H9 (cell line): ENCODE measurements at regions not wholly inside any gene's neighbourhood (a gene's known extent, or its start where the extent isn't known, plus 50 kb on each side); places are given as distances from the start of the nearest gene placed in this dataset.

ENCODE experiments used
- DNase-seq: peaks from one replicate; pipeline ENCODE4 v3.0.0-alpha.2; 2017
- H2AFZ ChIP-seq: one replicate; pipeline ENCODE4 v1.6.1; 2013; ENCODE audit warnings: mild to moderate bottlenecking, low read length, control low read depth, moderate library complexity
- H2AK5ac ChIP-seq: 2 replicates; pipeline ENCODE4 v1.6.1; 2013; ENCODE audit warnings: low read length, control low read depth, mixed read lengths; ENCODE audit not compliant: insufficient read length
- H2BK120ac ChIP-seq: one replicate; pipeline ENCODE4 v1.6.1; 2013; ENCODE audit warnings: low read depth, mild to moderate bottlenecking, low read length, control low read depth, inconsistent platforms; ENCODE audit not compliant: poor library complexity, severe bottlenecking
- H2BK12ac ChIP-seq: 2 replicates; pipeline ENCODE4 v1.6.1; 2013; ENCODE audit warnings: low read length, control low read depth, mixed read lengths, low read depth; ENCODE audit not compliant: insufficient read length
- H2BK15ac ChIP-seq: 2 replicates; pipeline ENCODE4 v1.6.1; 2013; ENCODE audit warnings: low read depth, low read length, control low read depth
- H2BK20ac ChIP-seq: one replicate; pipeline ENCODE4 v1.6.1; 2013; ENCODE audit warnings: low read depth, mild to moderate bottlenecking, low read length, control low read depth, inconsistent platforms; ENCODE audit not compliant: poor library complexity, severe bottlenecking
- H2BK5ac ChIP-seq: 2 replicates; pipeline ENCODE4 v1.6.1; 2013; ENCODE audit warnings: low read length, control low read depth, mixed read lengths; ENCODE audit not compliant: insufficient read length
- H3K14ac ChIP-seq: 2 replicates; pipeline ENCODE4 v1.6.1; 2013; ENCODE audit warnings: low read length, control low read depth; ENCODE audit not compliant: insufficient read depth
- H3K18ac ChIP-seq: 2 replicates; pipeline ENCODE4 v1.6.1; 2013; ENCODE audit warnings: low read depth, mild to moderate bottlenecking, mixed read lengths, low read length, control low read depth; ENCODE audit not compliant: insufficient read length
- H3K23ac ChIP-seq: 2 replicates; pipeline ENCODE4 v1.6.1; 2013; ENCODE audit warnings: low read length, control low read depth, mixed read lengths, low read depth; ENCODE audit not compliant: insufficient read length
- H3K23me2 ChIP-seq: 2 replicates; pipeline ENCODE4 v1.6.1; 2013; ENCODE audit warnings: low read depth, mild to moderate bottlenecking, mixed read lengths, low read length, control low read depth; ENCODE audit not compliant: insufficient read length, poor library complexity, severe bottlenecking
- H3K27ac ChIP-seq: 2 replicates; pipeline ENCODE4 v1.5.1; 2013; ENCODE audit warnings: low read length, control low read depth, mixed read lengths, low read depth; ENCODE audit not compliant: insufficient read length
- H3K27me3 ChIP-seq: 2 replicates; pipeline ENCODE4 v1.6.1; 2013; ENCODE audit warnings: low read length, control low read depth, inconsistent platforms; ENCODE audit not compliant: insufficient read depth
- H3K4ac ChIP-seq: 2 replicates; pipeline ENCODE4 v1.6.1; 2013; ENCODE audit warnings: low read depth, mild to moderate bottlenecking, control low read depth, inconsistent platforms, low read length, moderate library complexity
- H3K4me1 ChIP-seq: 2 replicates; pipeline ENCODE4 v1.6.1; 2013; ENCODE audit warnings: low read length, control low read depth, inconsistent platforms; ENCODE audit not compliant: insufficient read depth
- H3K4me2 ChIP-seq: 2 replicates; pipeline ENCODE4 v1.6.1; 2013; ENCODE audit warnings: low read length, control low read depth, mixed read lengths; ENCODE audit not compliant: insufficient read length, insufficient read depth
- H3K56ac ChIP-seq: 2 replicates; pipeline ENCODE4 v1.6.1; 2013; ENCODE audit warnings: low read depth, mild to moderate bottlenecking, mixed read lengths, low read length, control low read depth; ENCODE audit not compliant: insufficient read length
- H3K79me1 ChIP-seq: 2 replicates; pipeline ENCODE4 v1.6.1; 2013; ENCODE audit warnings: low read depth, mild to moderate bottlenecking, moderate library complexity, low read length, control low read depth, inconsistent platforms; ENCODE audit not compliant: insufficient read depth, poor library complexity, severe bottlenecking
- H3K79me2 ChIP-seq: 2 replicates; pipeline ENCODE4 v1.6.1; 2013; ENCODE audit warnings: low read length, control low read depth, inconsistent platforms; ENCODE audit not compliant: insufficient read depth
- H3K9ac ChIP-seq: 2 replicates; pipeline ENCODE4 v1.6.1; 2013; ENCODE audit warnings: low read length, control low read depth, mixed read lengths; ENCODE audit not compliant: insufficient read length; ENCODE audit errors: extremely low read depth
- H3K9me3 ChIP-seq: one replicate; pipeline ENCODE4 v1.6.1; 2013; ENCODE audit warnings: low read depth, low read length, inconsistent platforms; ENCODE audit not compliant: control insufficient read depth
- H3T11ph ChIP-seq: one replicate; pipeline ENCODE4 v1.6.1; 2013; ENCODE audit warnings: mild to moderate bottlenecking, low read length, control low read depth, inconsistent platforms
- H4K20me1 ChIP-seq: one replicate; pipeline ENCODE4 v1.6.1; 2013; ENCODE audit not compliant: control insufficient read depth, insufficient read length, insufficient read depth
- H4K5ac ChIP-seq: 2 replicates; pipeline ENCODE4 v1.6.1; 2013; ENCODE audit warnings: low read depth, mild to moderate bottlenecking, mixed read lengths, low read length, control low read depth; ENCODE audit not compliant: insufficient read length
- H4K8ac ChIP-seq: replicated peaks from 2 replicates; pipeline ENCODE4 v1.6.1; 2013; ENCODE audit warnings: low read length, control low read depth, mixed read lengths, low read depth; ENCODE audit not compliant: insufficient read length
- H4K91ac ChIP-seq: 2 replicates; pipeline ENCODE4 v1.6.1; 2013; ENCODE audit warnings: low read depth, mild to moderate bottlenecking, moderate library complexity, mixed read lengths, low read length, control low read depth; ENCODE audit not compliant: insufficient read length
- H3K27ac Mint-ChIP-seq, 3 experiments: 2 replicates in 2 of 3; 3 replicates in 1 of 3; pipeline ENCODE4 v1.8.0; 2020 to 2021; ENCODE audit warnings: mixed read lengths in 3 of 3, mild to moderate bottlenecking in 1 of 3, moderate library complexity in 1 of 3
- H3K27me3 Mint-ChIP-seq: 2 replicates; pipeline ENCODE4 v1.8.0; 2021; ENCODE audit warnings: low read depth, mild to moderate bottlenecking, moderate library complexity, mixed read lengths
- H3K36me3 Mint-ChIP-seq, 3 experiments: 2 replicates in 2 of 3; 3 replicates in 1 of 3; pipeline ENCODE4 v1.8.0; 2020 to 2021; ENCODE audit warnings: low read depth in 3 of 3, mixed read lengths in 3 of 3; ENCODE audit not compliant: insufficient read depth in 1 of 3
- H3K4me1 Mint-ChIP-seq, 2 experiments: 2 replicates each; pipeline ENCODE4 v1.8.0; 2020; ENCODE audit warnings: mixed read lengths in 2 of 2
- H3K4me3 Mint-ChIP-seq, 2 experiments: 2 replicates in 1 of 2; 3 replicates in 1 of 2; pipeline ENCODE4 v1.8.0; 2020 to 2021; ENCODE audit warnings: mild to moderate bottlenecking in 2 of 2, mixed read lengths in 2 of 2, moderate library complexity in 1 of 2
- H3K9me3 Mint-ChIP-seq, 2 experiments: 2 replicates in 1 of 2; 3 replicates in 1 of 2; pipeline ENCODE4 v1.8.0; 2020; ENCODE audit warnings: mild to moderate bottlenecking in 2 of 2, mixed read lengths in 2 of 2, moderate library complexity in 1 of 2
- WGBS: extraction: QIAGEN DNeasy Blood & Tissue Kit; methylation state at CpG from one replicate; pipeline ENCODE4 v1.1.7; 2013; ENCODE audit warnings: missing lambda C conversion rate, low lambda C conversion rate, mixed read lengths; ENCODE audit not compliant: insufficient read length; ENCODE audit errors: extremely low coverage; 5-methylcytosine and 5-hydroxymethylcytosine counted together
- TF ChIP-seq, protein P1 (sequence below): fragments of 200-600 bp; sonication (generic); conservative IDR thresholded peaks from 3 replicates; pipeline ENCODE4 v1.8.0; 2021; ENCODE audit warnings: antibody characterized with exemption, mild to moderate bottlenecking

DNA sequence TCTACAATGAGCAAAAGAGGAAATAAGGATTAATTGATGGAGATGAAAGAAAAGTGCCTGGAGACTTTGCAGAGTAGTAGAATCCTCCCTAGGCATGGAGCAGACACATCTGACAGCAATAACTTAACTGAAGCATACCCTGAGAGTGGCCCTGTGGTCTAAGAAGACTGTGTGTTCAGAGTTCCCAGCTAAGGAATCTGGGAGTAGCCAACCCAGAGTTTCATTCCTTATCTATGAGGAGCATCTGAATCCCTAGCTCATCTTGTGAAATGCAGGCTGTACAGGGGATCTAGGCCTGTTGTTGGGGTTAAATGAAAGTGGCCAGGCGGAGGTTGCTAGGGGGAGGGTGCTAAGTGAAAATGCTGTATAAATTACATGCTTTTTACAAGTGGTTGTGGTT lies 233.1 kb upstream of the FBXL7 start:
- Histone ChIP-seq H3K18ac (no peak overlapping the region), H3K56ac (no peak overlapping the region), H3K4me1 (0 out of 2 replicates have a peak, but pooled peaks cover 5% of the 10 kb centered on the region), H2BK15ac (no peak overlapping the region), H3K23ac (no peak overlapping the region), H2AFZ (no peak overlapping the region), H4K5ac (no peak overlapping the region), H3K9ac (no peak overlapping the region), H3K79me1 (no peaks in the 10 kb centered on the region), H3T11ph (no peak overlapping the region), H3K4me2 (no peak overlapping the region), H3K27me3 (no peaks in the 10 kb centered on the region), H3K27ac (no peak overlapping the region), H4K8ac (no peak overlapping the region), H2BK20ac (no peak overlapping the region), H2BK120ac (no peak overlapping the region), H3K9me3 (no peaks in the 10 kb centered on the region), H2BK5ac (no peak overlapping the region), H4K91ac (no peak overlapping the region), H4K20me1 (no peaks in the 10 kb centered on the region), H2AK5ac (no peak overlapping the region), H3K4ac (no peak overlapping the region), H3K23me2 (no peaks in the 10 kb centered on the region), H3K14ac (no peak overlapping the region), H2BK12ac (no peak overlapping the region), H3K79me2 (no peaks in the 10 kb centered on the region)
- H3K27me3 Mint-ChIP-seq = peaks cover 2% of the 10 kb centered on the region; the same call in 1 of the 2 replicates
- TF ChIP-seq, protein P1, sequence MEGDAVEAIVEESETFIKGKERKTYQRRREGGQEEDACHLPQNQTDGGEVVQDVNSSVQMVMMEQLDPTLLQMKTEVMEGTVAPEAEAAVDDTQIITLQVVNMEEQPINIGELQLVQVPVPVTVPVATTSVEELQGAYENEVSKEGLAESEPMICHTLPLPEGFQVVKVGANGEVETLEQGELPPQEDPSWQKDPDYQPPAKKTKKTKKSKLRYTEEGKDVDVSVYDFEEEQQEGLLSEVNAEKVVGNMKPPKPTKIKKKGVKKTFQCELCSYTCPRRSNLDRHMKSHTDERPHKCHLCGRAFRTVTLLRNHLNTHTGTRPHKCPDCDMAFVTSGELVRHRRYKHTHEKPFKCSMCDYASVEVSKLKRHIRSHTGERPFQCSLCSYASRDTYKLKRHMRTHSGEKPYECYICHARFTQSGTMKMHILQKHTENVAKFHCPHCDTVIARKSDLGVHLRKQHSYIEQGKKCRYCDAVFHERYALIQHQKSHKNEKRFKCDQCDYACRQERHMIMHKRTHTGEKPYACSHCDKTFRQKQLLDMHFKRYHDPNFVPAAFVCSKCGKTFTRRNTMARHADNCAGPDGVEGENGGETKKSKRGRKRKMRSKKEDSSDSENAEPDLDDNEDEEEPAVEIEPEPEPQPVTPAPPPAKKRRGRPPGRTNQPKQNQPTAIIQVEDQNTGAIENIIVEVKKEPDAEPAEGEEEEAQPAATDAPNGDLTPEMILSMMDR = no peak
- no peaks in the 10 kb centered on the region; a peak in 1 of 7 replicates for H3K36me3 Mint-ChIP-seq
- H3K27ac Mint-ChIP-seq = no peak overlapping the region
- no CpG with 5 or more reads among the region's 1 CpG for WGBS
- peaks cover 17% of the 10 kb centered on the region in 2 experiments for H3K4me1 Mint-ChIP-seq
- no peaks in the 10 kb centered on the region for H3K9me3 Mint-ChIP-seq
- DNase-seq = no peak
- no peak overlapping the region for H3K4me3 Mint-ChIP-seq
